ENCODE measurements at regions not wholly inside any gene's neighbourhood (a gene's known extent, or its start where the extent isn't known, plus 50 kb on each side); places are given as distances from the start of the nearest gene placed in this dataset.

GRCh38 chr22:49018601-49019000 lies 809.1 kb downstream of the BRD1 start:
- no peak for DNase-seq (ENCODE audit: low read depth)

- DNase-seq (ENCODE audit: low read depth): no peak
Observed at GRCh38 chr22:49017482-49018329, 810.0 kb downstream of the BRD1 start.

- DNase-seq (ENCODE audit: low read depth): no peak
Observed at GRCh38 chr22:49016909-49017481, 810.7 kb downstream of the BRD1 start.

GRCh38 chr22:49015993-49016908 lies 811.4 kb downstream of the BRD1 start:
- no peak for DNase-seq (ENCODE audit: low read depth)

DNA sequence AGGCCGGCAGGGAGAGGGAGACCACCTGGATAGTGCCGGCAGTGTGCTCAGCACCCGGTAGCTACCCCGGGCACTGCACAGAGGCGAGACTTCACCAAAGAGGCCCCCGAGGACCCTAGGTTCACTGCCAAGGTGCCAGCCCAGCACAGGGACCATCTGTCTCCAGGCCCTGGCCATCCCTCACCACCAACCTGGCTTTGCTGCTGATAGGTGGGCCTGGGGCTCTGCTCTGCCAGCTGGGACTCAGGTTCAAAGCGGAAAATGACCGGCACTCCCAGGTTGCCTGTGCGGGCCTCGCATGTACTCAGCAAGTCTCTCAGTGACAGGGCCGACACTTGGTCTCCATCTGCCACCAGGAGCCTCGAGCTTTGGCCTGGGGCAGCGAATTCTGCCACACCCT lies 812.2 kb downstream of the BRD1 start:
- no peak for DNase-seq (ENCODE audit: low read depth)

DNA sequence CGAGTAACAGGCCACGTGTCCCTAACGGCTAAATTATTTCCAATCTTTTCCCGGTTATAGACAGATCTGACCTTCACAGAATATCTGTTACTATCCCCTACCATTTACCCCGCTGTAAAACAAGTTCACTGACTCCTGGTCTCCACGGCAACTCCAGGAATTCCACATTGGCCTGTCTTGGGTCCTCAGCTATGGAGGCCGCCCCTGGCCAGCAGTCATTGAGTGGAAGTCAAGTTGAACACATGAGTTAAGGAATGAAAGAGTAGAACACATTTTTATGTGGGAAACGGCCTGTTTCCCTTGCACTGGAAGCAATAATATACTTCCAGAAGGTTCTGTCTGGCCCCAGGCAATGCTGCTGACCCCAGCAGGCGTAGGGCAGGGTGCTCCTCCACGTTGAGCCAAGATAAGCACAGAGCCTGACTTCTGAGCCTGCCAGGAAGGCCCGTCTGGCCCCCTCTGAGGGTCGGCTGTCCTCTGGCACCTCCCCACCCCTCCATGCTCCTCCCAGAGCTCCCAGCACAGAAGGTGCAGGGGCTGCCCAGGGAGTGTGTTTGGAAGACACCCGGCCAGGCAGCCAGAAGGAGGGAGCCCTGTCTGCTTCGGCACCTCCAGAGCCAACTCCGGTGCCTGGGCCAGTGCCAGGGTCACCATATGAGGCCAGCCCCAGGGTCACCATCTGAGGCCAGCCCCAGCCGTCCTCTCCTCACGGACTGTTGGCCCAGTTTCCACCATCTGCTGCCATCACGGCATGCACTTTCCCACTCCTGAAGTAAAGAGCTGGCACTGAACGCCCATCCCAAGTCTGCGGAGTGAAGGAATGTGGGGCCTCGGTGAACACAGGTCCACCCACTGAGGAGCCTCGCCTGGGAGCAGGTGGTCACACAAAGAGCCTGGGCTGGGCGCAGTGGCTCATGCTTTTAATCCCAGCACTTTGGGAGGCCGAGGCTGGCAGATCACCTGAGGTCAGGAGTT lies 813.2 kb downstream of the BRD1 start:
- DNase-seq (ENCODE audit: low read depth): no peak

GRCh38 chr22:49013707-49014106 lies 814.0 kb downstream of the BRD1 start:
- no peak for DNase-seq (ENCODE audit: low read depth)

- no peak for DNase-seq (ENCODE audit: low read depth)
Observed at GRCh38 chr22:49012712-49013395, 814.8 kb downstream of the BRD1 start.

DNA sequence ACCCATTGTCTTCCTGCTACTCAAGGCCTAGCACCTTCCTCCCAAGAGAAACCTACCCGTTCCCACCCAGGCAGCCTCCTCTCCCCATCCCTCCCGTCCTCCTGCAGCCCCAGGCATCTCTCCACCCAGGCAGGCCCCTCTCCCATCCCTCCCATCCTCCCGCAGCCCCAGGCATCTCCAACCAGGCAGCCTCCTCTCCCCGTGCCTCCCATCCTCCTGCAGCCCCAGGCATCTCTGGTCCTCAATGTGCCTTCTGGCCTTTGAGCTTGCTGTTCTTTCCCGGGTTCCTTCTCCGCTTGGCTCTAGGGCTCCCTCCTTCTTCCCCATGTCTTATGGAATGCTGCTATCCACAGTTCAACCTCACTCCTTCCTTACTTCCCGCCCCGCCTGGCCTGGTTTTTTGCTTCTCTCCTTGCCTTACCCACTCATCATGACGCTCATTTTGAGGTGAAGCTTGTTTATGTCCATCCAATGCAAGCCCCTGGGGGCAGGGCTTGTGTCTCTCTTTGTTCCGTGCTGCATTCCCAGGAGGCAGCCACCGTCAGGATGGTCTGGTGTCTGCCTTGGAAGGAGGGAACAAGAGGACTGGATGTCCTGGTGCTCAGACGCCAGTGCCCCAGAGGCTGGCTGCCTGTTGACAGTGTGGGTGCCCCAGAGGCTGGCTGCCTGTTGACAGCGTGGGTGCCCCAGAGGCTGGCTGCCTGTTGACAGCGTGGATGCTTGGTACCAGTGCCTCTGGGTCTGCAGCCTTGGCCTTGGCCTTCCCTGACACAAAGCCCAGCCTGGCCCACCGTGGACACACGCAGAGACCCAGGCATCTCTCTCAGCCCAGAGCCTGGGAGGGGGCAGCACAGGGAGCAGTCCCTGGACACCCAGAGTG lies 815.7 kb downstream of the BRD1 start:
- DNase-seq (ENCODE audit: low read depth): no peak

- no peak for DNase-seq (ENCODE audit: low read depth)
Observed at GRCh38 chr22:49011379-49011768, 816.3 kb downstream of the BRD1 start.

GRCh38 chr22:49010901-49011300 lies 816.8 kb downstream of the BRD1 start:
- no peak for DNase-seq (ENCODE audit: low read depth)

DNA sequence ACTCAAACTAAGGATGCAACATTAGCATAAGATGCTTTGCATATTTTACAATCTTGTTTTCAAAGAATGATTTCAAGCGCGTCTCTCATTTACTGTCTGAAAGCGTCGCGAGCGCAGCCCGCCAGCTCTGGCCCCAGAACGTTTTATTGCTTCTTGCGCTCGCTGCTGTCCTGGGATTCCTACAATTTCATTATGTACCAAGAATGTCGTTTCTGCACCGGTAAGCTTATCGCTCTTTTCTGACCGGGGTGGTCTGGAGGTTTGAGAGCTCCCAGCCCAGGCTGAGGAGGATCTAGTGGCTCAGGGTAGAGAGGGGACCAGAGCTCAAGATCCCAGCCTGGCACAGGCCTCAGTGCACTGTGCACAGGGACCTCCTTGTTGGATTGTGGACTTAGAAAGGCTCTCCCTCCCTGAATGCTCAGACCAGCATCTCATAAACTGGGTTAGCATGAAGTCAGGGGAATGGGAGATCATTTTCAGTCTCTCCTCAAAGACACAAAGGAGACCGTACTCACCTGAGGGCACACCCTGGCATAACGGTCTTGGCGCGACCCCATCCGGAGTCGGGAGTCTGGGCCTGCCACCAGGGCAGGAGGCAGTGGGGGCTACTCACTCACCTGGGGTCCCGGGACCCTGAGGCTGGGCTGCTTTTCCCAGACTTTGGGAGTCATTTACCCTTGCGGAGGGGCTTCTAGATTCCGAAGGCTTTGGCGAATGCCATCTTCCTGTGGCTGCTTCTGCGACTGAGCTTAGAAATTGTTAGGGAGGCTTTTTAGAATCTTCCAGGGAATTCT lies 817.4 kb downstream of the BRD1 start:
- no peak for DNase-seq (ENCODE audit: low read depth)

DNA sequence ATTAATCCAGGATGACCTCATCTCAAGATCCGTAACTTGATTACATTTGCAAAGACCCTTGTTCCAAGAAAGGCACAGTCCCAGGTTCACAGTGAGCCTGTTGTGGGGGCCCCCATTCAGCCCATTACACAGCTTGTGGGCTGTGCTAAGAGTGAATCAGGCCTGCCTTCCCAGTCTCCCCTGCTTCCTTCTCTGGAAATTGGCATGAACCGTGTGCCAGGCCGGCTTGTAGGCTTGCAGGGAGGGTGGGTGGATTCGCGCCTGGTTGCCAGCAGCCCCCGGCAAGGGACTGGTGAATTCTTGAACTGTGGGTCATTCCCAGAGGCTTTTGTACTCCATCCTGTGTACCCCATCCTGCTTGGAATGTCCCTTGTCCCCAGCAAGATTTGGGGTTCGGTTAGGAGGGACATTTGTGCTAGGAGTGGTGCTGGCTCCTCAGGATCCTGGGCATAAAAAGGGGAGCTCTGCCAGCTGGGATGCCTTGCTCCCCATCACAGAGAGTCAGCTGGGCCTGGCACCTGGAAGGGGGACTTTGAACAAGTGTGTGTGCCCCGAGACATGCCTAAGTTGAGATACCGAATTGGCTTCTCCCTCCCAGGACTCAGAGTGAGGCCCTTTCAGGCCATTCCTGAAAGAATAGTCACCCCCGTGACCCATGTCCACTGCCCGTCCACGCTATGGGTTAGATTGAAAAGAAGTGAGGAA lies 818.2 kb downstream of the BRD1 start:
- no peak for DNase-seq (ENCODE audit: low read depth)

DNA sequence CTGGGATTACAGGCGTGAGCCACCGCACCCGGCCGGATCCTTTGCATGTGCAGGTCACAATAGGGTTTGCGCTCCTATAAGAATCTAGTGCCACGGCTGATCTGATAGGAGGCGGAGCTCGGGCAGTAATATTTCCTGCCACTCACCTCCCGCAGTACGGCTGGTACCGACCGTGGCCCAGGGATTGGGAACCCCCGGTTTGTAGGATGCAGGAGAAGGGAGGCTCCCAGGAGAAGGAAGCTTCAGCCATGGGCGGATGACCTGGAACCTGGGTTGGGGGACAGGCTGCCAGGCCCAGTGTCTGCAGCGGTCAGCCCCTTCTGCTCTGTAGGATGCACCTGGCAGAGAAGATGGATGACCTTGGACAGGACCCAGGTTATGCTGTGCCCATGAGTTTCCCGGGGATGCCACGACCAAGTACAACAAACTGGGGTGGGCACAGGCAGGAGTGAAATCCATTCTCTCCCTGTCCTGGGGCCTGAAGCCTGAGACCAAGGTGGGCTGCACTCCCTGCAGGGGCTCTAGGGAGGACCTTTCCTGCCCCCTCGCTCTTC lies 818.9 kb downstream of the BRD1 start:
- no peak for DNase-seq (ENCODE audit: low read depth)

GRCh38 chr22:49007013-49007653 lies 820.5 kb downstream of the BRD1 start:
- DNase-seq (ENCODE audit: low read depth): no peak

DNA sequence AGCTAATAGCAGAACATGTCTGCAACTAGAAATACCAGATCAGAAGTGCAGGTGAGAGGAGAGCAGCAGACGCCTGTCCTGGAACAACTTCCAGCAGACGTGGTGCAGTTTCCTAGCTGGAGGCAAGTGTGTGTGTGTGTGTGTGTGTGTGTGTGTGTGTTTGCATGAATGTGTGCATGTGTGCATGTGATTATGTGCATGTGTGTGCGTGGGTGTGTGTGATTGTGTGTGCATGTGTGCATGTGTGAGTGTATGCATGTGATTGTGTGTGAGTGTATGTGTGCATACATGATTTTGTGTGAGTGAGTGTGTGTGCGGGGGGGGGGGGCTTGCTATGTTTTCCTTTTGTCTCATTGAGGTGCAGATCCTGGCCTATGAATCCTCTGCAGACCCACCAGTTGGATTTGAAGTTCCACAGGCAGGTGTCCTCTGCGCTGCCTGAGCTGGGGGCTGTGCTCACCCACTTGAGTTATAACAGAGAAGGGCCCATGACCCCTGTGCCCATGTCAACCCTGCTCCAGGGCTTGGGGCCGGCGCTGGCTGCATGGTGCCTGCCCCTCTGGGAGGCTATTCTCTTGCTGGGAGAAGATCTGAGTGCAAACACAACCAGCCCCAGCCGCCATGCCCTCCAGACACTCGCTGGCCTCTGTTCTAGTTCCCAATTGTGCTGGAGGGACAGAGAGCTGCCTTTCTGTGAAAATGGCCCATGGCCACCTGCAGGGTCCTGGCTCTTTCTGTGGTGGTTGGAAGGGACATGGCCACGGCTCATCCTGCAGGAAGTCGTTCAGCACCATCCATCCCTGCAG lies 821.3 kb downstream of the BRD1 start:
- no peak for DNase-seq (ENCODE audit: low read depth)

DNA sequence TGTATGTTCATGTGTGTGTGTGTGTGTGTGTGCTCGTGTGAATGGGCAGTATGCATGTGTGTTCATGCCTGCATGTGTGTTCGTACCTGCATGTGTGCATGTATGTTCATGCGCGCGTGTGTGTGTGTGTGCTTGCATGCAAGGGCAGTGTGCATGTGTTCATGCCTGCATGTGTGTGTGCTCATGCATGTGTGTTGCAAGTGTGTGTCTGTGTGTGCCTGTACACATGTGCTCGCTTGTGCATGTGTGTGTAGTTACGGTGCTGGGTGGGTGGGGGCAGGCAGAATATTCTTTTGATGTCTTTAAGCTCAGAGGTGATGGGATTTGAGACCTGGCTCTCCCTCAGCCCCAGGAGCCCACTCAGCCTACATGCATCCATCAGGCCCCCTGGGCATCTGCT lies 822.1 kb downstream of the BRD1 start:
- no peak for DNase-seq (ENCODE audit: low read depth)
